H9 (cell line): ENCODE measurements at regions not wholly inside any gene's neighbourhood (a gene's known extent, or its start where the extent isn't known, plus 50 kb on each side); places are given as distances from the start of the nearest gene placed in this dataset.

ENCODE experiments used
- DNase-seq: peaks from one replicate; pipeline ENCODE4 v3.0.0-alpha.2; 2017
- H2AFZ ChIP-seq: one replicate; pipeline ENCODE4 v1.6.1; 2013; ENCODE audit warnings: mild to moderate bottlenecking, low read length, control low read depth, moderate library complexity
- H2AK5ac ChIP-seq: 2 replicates; pipeline ENCODE4 v1.6.1; 2013; ENCODE audit warnings: low read length, control low read depth, mixed read lengths; ENCODE audit not compliant: insufficient read length
- H2BK120ac ChIP-seq: one replicate; pipeline ENCODE4 v1.6.1; 2013; ENCODE audit warnings: low read depth, mild to moderate bottlenecking, low read length, control low read depth, inconsistent platforms; ENCODE audit not compliant: poor library complexity, severe bottlenecking
- H2BK12ac ChIP-seq: 2 replicates; pipeline ENCODE4 v1.6.1; 2013; ENCODE audit warnings: low read length, control low read depth, mixed read lengths, low read depth; ENCODE audit not compliant: insufficient read length
- H2BK15ac ChIP-seq: 2 replicates; pipeline ENCODE4 v1.6.1; 2013; ENCODE audit warnings: low read depth, low read length, control low read depth
- H2BK20ac ChIP-seq: one replicate; pipeline ENCODE4 v1.6.1; 2013; ENCODE audit warnings: low read depth, mild to moderate bottlenecking, low read length, control low read depth, inconsistent platforms; ENCODE audit not compliant: poor library complexity, severe bottlenecking
- H2BK5ac ChIP-seq: 2 replicates; pipeline ENCODE4 v1.6.1; 2013; ENCODE audit warnings: low read length, control low read depth, mixed read lengths; ENCODE audit not compliant: insufficient read length
- H3K14ac ChIP-seq: 2 replicates; pipeline ENCODE4 v1.6.1; 2013; ENCODE audit warnings: low read length, control low read depth; ENCODE audit not compliant: insufficient read depth
- H3K18ac ChIP-seq: 2 replicates; pipeline ENCODE4 v1.6.1; 2013; ENCODE audit warnings: low read depth, mild to moderate bottlenecking, mixed read lengths, low read length, control low read depth; ENCODE audit not compliant: insufficient read length
- H3K23ac ChIP-seq: 2 replicates; pipeline ENCODE4 v1.6.1; 2013; ENCODE audit warnings: low read length, control low read depth, mixed read lengths, low read depth; ENCODE audit not compliant: insufficient read length
- H3K23me2 ChIP-seq: 2 replicates; pipeline ENCODE4 v1.6.1; 2013; ENCODE audit warnings: low read depth, mild to moderate bottlenecking, mixed read lengths, low read length, control low read depth; ENCODE audit not compliant: insufficient read length, poor library complexity, severe bottlenecking
- H3K27ac ChIP-seq: 2 replicates; pipeline ENCODE4 v1.5.1; 2013; ENCODE audit warnings: low read length, control low read depth, mixed read lengths, low read depth; ENCODE audit not compliant: insufficient read length
- H3K27me3 ChIP-seq: 2 replicates; pipeline ENCODE4 v1.6.1; 2013; ENCODE audit warnings: low read length, control low read depth, inconsistent platforms; ENCODE audit not compliant: insufficient read depth
- H3K4ac ChIP-seq: 2 replicates; pipeline ENCODE4 v1.6.1; 2013; ENCODE audit warnings: low read depth, mild to moderate bottlenecking, control low read depth, inconsistent platforms, low read length, moderate library complexity
- H3K4me1 ChIP-seq: 2 replicates; pipeline ENCODE4 v1.6.1; 2013; ENCODE audit warnings: low read length, control low read depth, inconsistent platforms; ENCODE audit not compliant: insufficient read depth
- H3K4me2 ChIP-seq: 2 replicates; pipeline ENCODE4 v1.6.1; 2013; ENCODE audit warnings: low read length, control low read depth, mixed read lengths; ENCODE audit not compliant: insufficient read length, insufficient read depth
- H3K56ac ChIP-seq: 2 replicates; pipeline ENCODE4 v1.6.1; 2013; ENCODE audit warnings: low read depth, mild to moderate bottlenecking, mixed read lengths, low read length, control low read depth; ENCODE audit not compliant: insufficient read length
- H3K79me1 ChIP-seq: 2 replicates; pipeline ENCODE4 v1.6.1; 2013; ENCODE audit warnings: low read depth, mild to moderate bottlenecking, moderate library complexity, low read length, control low read depth, inconsistent platforms; ENCODE audit not compliant: insufficient read depth, poor library complexity, severe bottlenecking
- H3K79me2 ChIP-seq: 2 replicates; pipeline ENCODE4 v1.6.1; 2013; ENCODE audit warnings: low read length, control low read depth, inconsistent platforms; ENCODE audit not compliant: insufficient read depth
- H3K9ac ChIP-seq: 2 replicates; pipeline ENCODE4 v1.6.1; 2013; ENCODE audit warnings: low read length, control low read depth, mixed read lengths; ENCODE audit not compliant: insufficient read length; ENCODE audit errors: extremely low read depth
- H3K9me3 ChIP-seq: one replicate; pipeline ENCODE4 v1.6.1; 2013; ENCODE audit warnings: low read depth, low read length, inconsistent platforms; ENCODE audit not compliant: control insufficient read depth
- H3T11ph ChIP-seq: one replicate; pipeline ENCODE4 v1.6.1; 2013; ENCODE audit warnings: mild to moderate bottlenecking, low read length, control low read depth, inconsistent platforms
- H4K20me1 ChIP-seq: one replicate; pipeline ENCODE4 v1.6.1; 2013; ENCODE audit not compliant: control insufficient read depth, insufficient read length, insufficient read depth
- H4K5ac ChIP-seq: 2 replicates; pipeline ENCODE4 v1.6.1; 2013; ENCODE audit warnings: low read depth, mild to moderate bottlenecking, mixed read lengths, low read length, control low read depth; ENCODE audit not compliant: insufficient read length
- H4K8ac ChIP-seq: replicated peaks from 2 replicates; pipeline ENCODE4 v1.6.1; 2013; ENCODE audit warnings: low read length, control low read depth, mixed read lengths, low read depth; ENCODE audit not compliant: insufficient read length
- H4K91ac ChIP-seq: 2 replicates; pipeline ENCODE4 v1.6.1; 2013; ENCODE audit warnings: low read depth, mild to moderate bottlenecking, moderate library complexity, mixed read lengths, low read length, control low read depth; ENCODE audit not compliant: insufficient read length
- H3K27ac Mint-ChIP-seq, 3 experiments: 2 replicates in 2 of 3; 3 replicates in 1 of 3; pipeline ENCODE4 v1.8.0; 2020 to 2021; ENCODE audit warnings: mixed read lengths in 3 of 3, mild to moderate bottlenecking in 1 of 3, moderate library complexity in 1 of 3
- H3K27me3 Mint-ChIP-seq: 2 replicates; pipeline ENCODE4 v1.8.0; 2021; ENCODE audit warnings: low read depth, mild to moderate bottlenecking, moderate library complexity, mixed read lengths
- H3K36me3 Mint-ChIP-seq, 3 experiments: 2 replicates in 2 of 3; 3 replicates in 1 of 3; pipeline ENCODE4 v1.8.0; 2020 to 2021; ENCODE audit warnings: low read depth in 3 of 3, mixed read lengths in 3 of 3; ENCODE audit not compliant: insufficient read depth in 1 of 3
- H3K4me1 Mint-ChIP-seq, 2 experiments: 2 replicates each; pipeline ENCODE4 v1.8.0; 2020; ENCODE audit warnings: mixed read lengths in 2 of 2
- H3K4me3 Mint-ChIP-seq, 2 experiments: 2 replicates in 1 of 2; 3 replicates in 1 of 2; pipeline ENCODE4 v1.8.0; 2020 to 2021; ENCODE audit warnings: mild to moderate bottlenecking in 2 of 2, mixed read lengths in 2 of 2, moderate library complexity in 1 of 2
- H3K9me3 Mint-ChIP-seq, 2 experiments: 2 replicates in 1 of 2; 3 replicates in 1 of 2; pipeline ENCODE4 v1.8.0; 2020; ENCODE audit warnings: mild to moderate bottlenecking in 2 of 2, mixed read lengths in 2 of 2, moderate library complexity in 1 of 2
- WGBS: extraction: QIAGEN DNeasy Blood & Tissue Kit; methylation state at CpG from one replicate; pipeline ENCODE4 v1.1.7; 2013; ENCODE audit warnings: missing lambda C conversion rate, low lambda C conversion rate, mixed read lengths; ENCODE audit not compliant: insufficient read length; ENCODE audit errors: extremely low coverage; 5-methylcytosine and 5-hydroxymethylcytosine counted together
- TF ChIP-seq, protein P1 (sequence below): fragments of 200-600 bp; sonication (generic); conservative IDR thresholded peaks from 3 replicates; pipeline ENCODE4 v1.8.0; 2021; ENCODE audit warnings: antibody characterized with exemption, mild to moderate bottlenecking

DNA sequence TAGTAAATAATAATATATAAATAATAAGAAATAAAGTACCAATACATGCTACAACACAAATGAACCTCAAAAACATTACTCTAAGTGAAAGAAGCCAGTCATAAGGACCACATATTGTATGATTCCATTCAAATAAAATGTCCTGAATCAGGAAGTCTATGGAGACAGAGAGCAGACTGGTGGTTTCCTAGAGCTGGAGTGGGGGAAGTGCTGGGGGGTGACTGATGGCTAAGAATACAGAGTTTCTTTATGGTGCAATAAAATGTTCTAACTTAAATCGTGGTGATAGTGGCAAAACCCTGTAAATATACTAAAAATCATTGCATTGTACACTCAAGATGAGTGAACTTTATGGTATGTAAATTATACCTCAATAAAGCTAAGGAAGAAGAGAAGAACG, 376.5 kb downstream of the BUD13 start:
- WGBS = no CpG with 5 or more reads among the region's 2 CpGs

More for the DNA sequence above, 376.5 kb downstream of the BUD13 start:
- Histone ChIP-seq H3K4me1 (no peaks in the 10 kb centered on the region), H2BK12ac (no peak overlapping the region), H3K14ac (no peak overlapping the region), H2AK5ac (no peak overlapping the region), H3K27me3 (no peaks in the 10 kb centered on the region), H4K91ac (no peak overlapping the region), H3K23me2 (no peaks in the 10 kb centered on the region), H3K18ac (no peak overlapping the region), H2BK120ac (no peak overlapping the region), H2AFZ (no peak overlapping the region), H2BK5ac (no peak overlapping the region), H3T11ph (no peak overlapping the region), H2BK15ac (no peak overlapping the region), H4K8ac (no peak overlapping the region), H3K9me3 (no peaks in the 10 kb centered on the region), H4K5ac (no peak overlapping the region), H3K27ac (no peak overlapping the region), H3K23ac (no peak overlapping the region), H3K56ac (no peak overlapping the region), H3K4me2 (no peak overlapping the region), H2BK20ac (no peak overlapping the region), H3K79me2 (no peaks in the 10 kb centered on the region), H4K20me1 (no peaks in the 10 kb centered on the region), H3K79me1 (no peaks in the 10 kb centered on the region), H3K4ac (no peak overlapping the region), H3K9ac (no peak overlapping the region)
- H3K27ac Mint-ChIP-seq = no peak overlapping the region
- DNase-seq = no peak
- H3K4me3 Mint-ChIP-seq = no peak overlapping the region
- peaks cover 1% of the 10 kb centered on the region; the same call in 1 of the 2 replicates for H3K27me3 Mint-ChIP-seq
- H3K9me3 Mint-ChIP-seq = peaks cover 5 to 6% of the 10 kb centered on the region in 2 experiments; a peak in 4 of 5 replicates
- H3K36me3 Mint-ChIP-seq = peaks cover 0 to 5% (median 2%) of the 10 kb centered on the region in 3 experiments; a peak in 3 of 7 replicates
- TF ChIP-seq, protein P1, sequence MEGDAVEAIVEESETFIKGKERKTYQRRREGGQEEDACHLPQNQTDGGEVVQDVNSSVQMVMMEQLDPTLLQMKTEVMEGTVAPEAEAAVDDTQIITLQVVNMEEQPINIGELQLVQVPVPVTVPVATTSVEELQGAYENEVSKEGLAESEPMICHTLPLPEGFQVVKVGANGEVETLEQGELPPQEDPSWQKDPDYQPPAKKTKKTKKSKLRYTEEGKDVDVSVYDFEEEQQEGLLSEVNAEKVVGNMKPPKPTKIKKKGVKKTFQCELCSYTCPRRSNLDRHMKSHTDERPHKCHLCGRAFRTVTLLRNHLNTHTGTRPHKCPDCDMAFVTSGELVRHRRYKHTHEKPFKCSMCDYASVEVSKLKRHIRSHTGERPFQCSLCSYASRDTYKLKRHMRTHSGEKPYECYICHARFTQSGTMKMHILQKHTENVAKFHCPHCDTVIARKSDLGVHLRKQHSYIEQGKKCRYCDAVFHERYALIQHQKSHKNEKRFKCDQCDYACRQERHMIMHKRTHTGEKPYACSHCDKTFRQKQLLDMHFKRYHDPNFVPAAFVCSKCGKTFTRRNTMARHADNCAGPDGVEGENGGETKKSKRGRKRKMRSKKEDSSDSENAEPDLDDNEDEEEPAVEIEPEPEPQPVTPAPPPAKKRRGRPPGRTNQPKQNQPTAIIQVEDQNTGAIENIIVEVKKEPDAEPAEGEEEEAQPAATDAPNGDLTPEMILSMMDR = no peak
- peaks cover 14 to 16% of the 10 kb centered on the region in 2 experiments for H3K4me1 Mint-ChIP-seq
